KMS-11 (cell line): ENCODE measurements at regions not wholly inside any gene's neighbourhood (a gene's known extent, or its start where the extent isn't known, plus 50 kb on each side); places are given as distances from the start of the nearest gene placed in this dataset.

ENCODE experiments used
- H2AFZ ChIP-seq: fragments of 200-600 bp; sonication (generic); 2 replicates; pipeline ENCODE4 v1.6.1; 2016; ENCODE audit warnings: antibody characterized with exemption, mixed run types, low read depth
- H3K27ac ChIP-seq: fragments of 200-600 bp; sonication (generic); 2 replicates; pipeline ENCODE4 v1.6.1; 2016; ENCODE audit warnings: mild to moderate bottlenecking, mixed run types
- H3K27me3 ChIP-seq: fragments of 200-600 bp; sonication (generic); 2 replicates; pipeline ENCODE4 v1.6.1; 2017; ENCODE audit warnings: mild to moderate bottlenecking, low read depth, mixed run types, moderate library complexity; ENCODE audit not compliant: insufficient read depth
- H3K36me3 ChIP-seq: fragments of 200-600 bp; sonication (generic); 2 replicates; pipeline ENCODE4 v1.6.1; 2017; ENCODE audit warnings: mild to moderate bottlenecking, mixed run types; ENCODE audit not compliant: insufficient read depth
- H3K4me1 ChIP-seq: fragments of 200-600 bp; sonication (generic); 2 replicates; pipeline ENCODE4 v1.6.1; 2016; ENCODE audit warnings: mild to moderate bottlenecking, low read depth, mixed run types; ENCODE audit not compliant: poor library complexity, severe bottlenecking
- H3K4me2 ChIP-seq: fragments of 200-600 bp; sonication (generic); 2 replicates; pipeline ENCODE4 v1.7.0; 2016; ENCODE audit warnings: mild to moderate bottlenecking, mixed run types
- H3K4me3 ChIP-seq: fragments of 200-600 bp; sonication (generic); IDR thresholded peaks from 2 replicates; pipeline ENCODE4 v1.6.1; 2017; ENCODE audit warnings: low read depth, low read length, mixed read lengths; ENCODE audit not compliant: insufficient read depth
- H3K79me2 ChIP-seq: fragments of 200-600 bp; sonication (generic); 2 replicates; pipeline ENCODE4 v1.6.1; 2016; ENCODE audit warnings: low read depth, mixed run types; ENCODE audit not compliant: insufficient read depth
- H3K9ac ChIP-seq: fragments of 200-600 bp; sonication (generic); 2 replicates; pipeline ENCODE4 v1.6.1; 2016; ENCODE audit warnings: mild to moderate bottlenecking, mixed run types
- H4K20me1 ChIP-seq: fragments of 200-600 bp; sonication (generic); 2 replicates; pipeline ENCODE4 v1.6.1; 2016; ENCODE audit warnings: mild to moderate bottlenecking, mixed run types; ENCODE audit not compliant: insufficient read depth
- CTCF ChIP-seq: fragments of 200-600 bp; sonication (generic); conservative IDR thresholded peaks from 2 replicates; pipeline ENCODE4 v1.6.1; 2017; ENCODE audit warnings: low read depth, mild to moderate bottlenecking, antibody characterized with exemption, low read length, moderate library complexity, mixed read lengths

- H4K20me1 ChIP-seq: no peaks in the 10 kb centered on the region
- no peak overlapping the region for H2AFZ ChIP-seq
- TF ChIP-seq CTCF: no peak
Observed at GRCh38 chr18:25454270-25454659, 102.3 kb upstream of the ZNF521 start.

GRCh38 chr18:25453556-25454269 lies 101.7 kb upstream of the ZNF521 start:
- H3K36me3 ChIP-seq: no peaks in the 10 kb centered on the region
- no peaks in the 10 kb centered on the region for H3K4me1 ChIP-seq
- no peaks in the 10 kb centered on the region for H4K20me1 ChIP-seq
- TF ChIP-seq CTCF: no peak
- no peaks in the 10 kb centered on the region for H3K79me2 ChIP-seq
- no peak overlapping the region for H3K4me3 ChIP-seq
- no peaks in the 10 kb centered on the region for H3K27me3 ChIP-seq
- no peak overlapping the region for H2AFZ ChIP-seq
- no peak overlapping the region for H3K27ac ChIP-seq
- no peak overlapping the region for H3K4me2 ChIP-seq
- H3K9ac ChIP-seq: no peak overlapping the region

More at GRCh38 chr18:25454270-25454659, 102.3 kb upstream of the ZNF521 start:
- Histone ChIP-seq H3K4me1 (no peaks in the 10 kb centered on the region), H3K79me2 (no peaks in the 10 kb centered on the region), H3K27me3 (no peaks in the 10 kb centered on the region), H3K4me3 (no peak overlapping the region), H3K9ac (no peak overlapping the region), H3K4me2 (no peak overlapping the region), H3K27ac (no peak overlapping the region), H3K36me3 (no peaks in the 10 kb centered on the region)

GRCh38 chr18:25451077-25451658 lies 99.2 kb upstream of the ZNF521 start:
- Histone ChIP-seq H3K27ac (no peak overlapping the region), H3K4me2 (no peak overlapping the region), H3K27me3 (no peaks in the 10 kb centered on the region), H3K4me1 (no peaks in the 10 kb centered on the region), H3K36me3 (no peaks in the 10 kb centered on the region), H3K4me3 (no peak overlapping the region), H3K79me2 (no peaks in the 10 kb centered on the region), H3K9ac (no peak overlapping the region), H4K20me1 (no peaks in the 10 kb centered on the region), H2AFZ (no peak overlapping the region)
- TF ChIP-seq CTCF: no peak

GRCh38 chr18:25449046-25449445 lies 97.1 kb upstream of the ZNF521 start:
- Histone ChIP-seq H3K4me1 (no peaks in the 10 kb centered on the region), H3K27ac (no peak overlapping the region), H3K36me3 (no peaks in the 10 kb centered on the region), H4K20me1 (no peaks in the 10 kb centered on the region), H3K4me2 (no peak overlapping the region), H2AFZ (no peak overlapping the region), H3K79me2 (no peaks in the 10 kb centered on the region), H3K9ac (no peak overlapping the region), H3K4me3 (no peak overlapping the region), H3K27me3 (no peaks in the 10 kb centered on the region)
- TF ChIP-seq CTCF: no peak
